ENCODE measurements at regions not wholly inside any gene's neighbourhood (a gene's known extent, or its start where the extent isn't known, plus 50 kb on each side); places are given as distances from the start of the nearest gene placed in this dataset.

DNA sequence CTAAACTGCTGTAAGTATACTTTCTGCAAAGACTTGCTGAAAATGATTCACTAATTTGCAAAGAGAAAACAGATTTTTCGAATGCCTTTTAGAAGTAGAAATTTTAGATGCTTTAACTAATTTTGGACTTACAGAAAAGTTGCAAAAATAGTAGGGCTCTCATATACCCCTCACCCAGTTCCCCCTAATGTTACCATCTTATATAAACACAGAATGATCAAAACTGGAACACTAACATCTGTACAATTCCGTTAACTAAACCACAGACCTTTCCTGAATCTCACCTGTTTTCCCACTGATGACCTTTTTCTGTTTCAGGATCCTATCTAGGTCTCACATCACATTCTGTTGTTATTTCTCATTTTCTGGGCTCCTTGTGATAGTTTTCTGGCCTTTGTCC, 454.8 kb downstream of the SHQ1 start:
- TF ChIP-seq POLR2A (IDR thresholded peaks at IDR 0.05; ENCODE audit: low read depth, low read length), result no peak

DNA sequence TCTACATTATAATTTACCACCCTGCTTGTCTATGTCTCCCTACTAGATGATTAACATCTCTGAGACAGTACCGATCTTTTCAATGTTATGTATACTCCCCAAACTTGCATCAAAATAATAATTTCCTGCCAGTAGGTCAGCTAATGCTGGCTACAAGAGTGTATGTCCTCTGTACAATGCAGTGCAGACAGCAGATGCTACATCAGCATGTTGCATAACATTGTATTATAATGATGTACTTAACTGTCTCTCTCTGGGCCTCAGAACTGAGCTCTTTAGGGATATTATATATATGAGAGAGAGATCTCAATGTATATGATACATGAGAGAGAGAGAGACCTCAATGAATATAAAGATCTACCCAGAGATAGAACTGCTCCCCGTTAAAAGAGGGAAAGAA, 456.6 kb downstream of the SHQ1 start:
- no peak for FAIRE-seq
- no peak for TF ChIP-seq POLR2A (IDR thresholded peaks at IDR 0.05; ENCODE audit: low read depth, low read length)
- DNase-seq (ENCODE audit: insufficient read length, low spot score), result no peak

More for the DNA sequence above, 454.8 kb downstream of the SHQ1 start:
- DNase-seq (ENCODE audit: insufficient read length, low spot score) (no peak), FAIRE-seq (no peak)

GRCh38 chr3:72390841-72391240, 457.4 kb downstream of the SHQ1 start:
- TF ChIP-seq POLR2A (IDR thresholded peaks at IDR 0.05; ENCODE audit: low read depth, low read length), result no peak
- no peak for DNase-seq (ENCODE audit: insufficient read length, low spot score)

GRCh38 chr3:72388644-72389043, 459.6 kb downstream of the SHQ1 start:
- DNase-seq (ENCODE audit: insufficient read length, low spot score), result no peak
- no peak for TF ChIP-seq POLR2A (IDR thresholded peaks at IDR 0.05; ENCODE audit: low read depth, low read length)
- no peak for FAIRE-seq

More at GRCh38 chr3:72390841-72391240, 457.4 kb downstream of the SHQ1 start:
- FAIRE-seq, result no peak

DNA sequence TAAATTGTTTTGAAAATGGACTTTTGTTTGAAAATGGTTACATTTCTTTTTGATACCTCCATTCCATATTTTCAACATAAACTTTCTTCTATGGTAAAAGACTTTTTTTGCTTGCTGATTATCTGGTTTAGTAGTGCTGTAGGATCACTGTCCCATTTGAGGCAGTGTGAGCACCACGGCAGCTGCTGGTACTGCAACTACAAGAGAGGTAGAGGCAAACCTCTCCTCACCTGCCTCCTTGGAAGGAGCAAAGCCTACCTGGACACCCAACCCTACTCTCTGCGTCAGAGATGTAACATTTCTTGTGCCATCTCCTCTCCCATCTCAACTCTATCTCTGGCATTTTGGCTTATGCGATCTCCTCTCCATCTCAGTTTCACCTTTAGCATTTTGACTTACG, 460.1 kb downstream of the SHQ1 start:
- DNase-seq (ENCODE audit: insufficient read length, low spot score) (no peak), FAIRE-seq (no peak)
- no peak for TF ChIP-seq POLR2A (IDR thresholded peaks at IDR 0.05; ENCODE audit: low read depth, low read length)

DNA sequence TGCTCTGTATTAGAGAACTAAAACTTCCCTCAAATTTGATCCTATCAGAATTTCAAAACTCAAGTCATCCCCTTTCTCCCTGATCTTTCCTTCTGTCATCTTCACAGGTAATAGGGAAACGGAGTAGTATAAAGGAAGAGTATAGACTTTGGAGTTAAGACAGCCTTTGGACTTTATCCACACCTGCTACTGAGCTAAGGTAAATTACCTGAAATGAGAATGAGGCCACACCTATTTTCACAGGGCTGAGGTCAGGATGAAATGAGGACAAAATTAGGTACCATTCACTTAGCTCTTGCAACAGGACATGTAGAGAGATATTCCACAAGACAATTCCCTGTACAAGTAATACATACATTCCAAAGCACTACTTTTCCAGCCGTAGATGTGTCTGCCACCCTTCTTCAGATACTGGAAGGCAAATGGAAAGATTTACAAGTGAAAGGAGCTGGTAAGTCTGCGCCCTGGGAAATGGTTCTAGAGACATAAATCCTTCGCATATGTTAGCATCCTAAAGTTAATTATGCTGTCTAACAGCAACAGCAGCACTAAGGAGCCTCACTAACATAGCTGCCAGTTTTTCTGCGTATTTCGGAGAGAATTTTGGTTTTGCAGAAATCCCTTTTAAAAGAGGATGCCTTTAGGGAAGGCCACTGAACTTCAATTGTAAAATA, 461.8 kb downstream of the SHQ1 start:
- no peak for TF ChIP-seq POLR2A (IDR thresholded peaks at IDR 0.05; ENCODE audit: low read depth, low read length)
- DNase-seq (ENCODE audit: insufficient read length, low spot score), result no peak
- FAIRE-seq, result no peak

DNA sequence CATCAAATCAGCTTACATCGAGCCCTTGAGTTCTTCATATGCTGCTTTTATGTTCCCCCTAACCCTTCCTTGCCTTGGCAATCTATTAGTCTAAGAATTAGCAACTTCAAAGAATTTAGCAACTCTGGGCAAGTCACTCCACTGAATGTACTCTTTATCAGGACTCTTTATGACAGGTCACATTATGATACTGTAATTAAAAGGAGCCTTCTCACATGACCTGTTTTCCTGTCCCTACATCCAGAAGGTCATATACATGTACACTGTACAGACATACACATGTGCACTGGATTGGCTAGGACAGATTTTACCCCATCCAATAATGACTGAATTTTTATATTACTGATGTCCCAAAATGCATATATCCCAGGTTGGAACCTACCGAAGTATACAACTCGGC, 463.1 kb downstream of the SHQ1 start:
- no peak for TF ChIP-seq POLR2A (IDR thresholded peaks at IDR 0.05; ENCODE audit: low read depth, low read length)
- FAIRE-seq (no peak), DNase-seq (ENCODE audit: insufficient read length, low spot score) (no peak)

GRCh38 chr3:72384602-72385001, 463.6 kb downstream of the SHQ1 start:
- FAIRE-seq (peak; percentile 48), DNase-seq (ENCODE audit: insufficient read length, low spot score) (no peak)
- no peak for TF ChIP-seq POLR2A (IDR thresholded peaks at IDR 0.05; ENCODE audit: low read depth, low read length)

- no peak for DNase-seq (ENCODE audit: insufficient read length, low spot score)
- no peak for FAIRE-seq
- no peak for TF ChIP-seq POLR2A (IDR thresholded peaks at IDR 0.05; ENCODE audit: low read depth, low read length)
These were observed 464.4 kb downstream of the SHQ1 start for GRCh38 chr3:72383883-72384282.

DNA sequence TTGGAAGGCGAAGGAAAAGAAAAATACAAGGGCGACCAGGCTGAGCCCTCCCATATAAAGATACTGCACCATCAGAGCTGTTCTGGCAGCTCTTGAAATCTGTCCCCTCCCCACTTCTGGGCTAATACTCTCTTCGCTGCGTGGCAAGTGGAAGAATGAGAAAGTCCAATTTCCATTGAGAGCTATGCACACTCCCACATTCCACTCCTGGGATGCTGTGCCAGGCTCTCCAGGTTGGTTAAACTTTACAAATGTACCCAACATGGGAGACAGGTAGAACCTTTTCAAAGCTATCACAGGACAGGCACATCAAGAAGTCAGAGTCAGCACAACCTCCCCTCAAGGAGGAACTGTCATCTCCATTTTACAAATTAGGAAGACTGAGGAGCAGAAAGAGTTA, 465.0 kb downstream of the SHQ1 start:
- FAIRE-seq (no peak), DNase-seq (ENCODE audit: insufficient read length, low spot score) (no peak)
- no peak for TF ChIP-seq POLR2A (IDR thresholded peaks at IDR 0.05; ENCODE audit: low read depth, low read length)

DNA sequence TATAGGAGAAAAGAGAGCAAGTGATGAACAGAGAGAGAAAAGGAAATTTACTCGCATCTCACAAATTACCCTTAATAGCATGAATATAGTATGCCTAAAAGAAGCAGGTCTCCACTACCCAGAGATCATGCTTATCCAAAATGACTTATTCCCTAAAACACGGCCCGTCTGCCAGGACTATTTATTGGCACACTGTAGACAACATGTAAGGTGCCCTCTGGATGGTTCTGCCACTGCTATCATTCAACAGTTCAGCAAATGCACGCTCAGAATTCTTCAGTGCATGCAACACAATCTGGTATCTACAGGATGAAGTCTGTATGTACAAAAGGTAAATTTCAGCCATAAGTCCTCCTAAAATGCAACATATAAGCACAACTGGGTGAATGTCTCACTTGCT, 465.8 kb downstream of the SHQ1 start:
- no peak for TF ChIP-seq POLR2A (IDR thresholded peaks at IDR 0.05; ENCODE audit: low read depth, low read length)
- DNase-seq (ENCODE audit: insufficient read length, low spot score), result no peak
- FAIRE-seq, result no peak

GRCh38 chr3:72381584-72381983, 466.7 kb downstream of the SHQ1 start:
- FAIRE-seq, result no peak
- TF ChIP-seq POLR2A (IDR thresholded peaks at IDR 0.05; ENCODE audit: low read depth, low read length), result no peak

GRCh38 chr3:72380711-72381493, 467.3 kb downstream of the SHQ1 start:
- DNase-seq (ENCODE audit: insufficient read length, low spot score) (no peak), FAIRE-seq (no peak)
- TF ChIP-seq POLR2A (IDR thresholded peaks at IDR 0.05; ENCODE audit: low read depth, low read length), result no peak

More at GRCh38 chr3:72381584-72381983, 466.7 kb downstream of the SHQ1 start:
- no peak for DNase-seq (ENCODE audit: insufficient read length, low spot score)

GRCh38 chr3:72380193-72380592, 468.1 kb downstream of the SHQ1 start:
- DNase-seq (ENCODE audit: insufficient read length, low spot score), result peak; percentile 43
- no peak for FAIRE-seq
- TF ChIP-seq POLR2A (IDR thresholded peaks at IDR 0.05; ENCODE audit: low read depth, low read length), result no peak

All from H54 (cell line).